WTC11 (cell line): ENCODE measurements at regions not wholly inside any gene's neighbourhood (a gene's known extent, or its start where the extent isn't known, plus 50 kb on each side); places are given as distances from the start of the nearest gene placed in this dataset.

ENCODE experiments used
- ATAC-seq: fragments of 200-7000 bp; cut with Tn5 transposase; 2 replicates; pipeline ENCODE4 v1.10.0; 2021; ENCODE audit warnings: mild to moderate bottlenecking, moderate library complexity
- CTCF ChIA-PET: fragments of 300-600 bp; sonication (Branson Sonifier 250); formaldehyde crosslinking; loops from one replicate; lab custom pipeline; 2021; ENCODE audit warnings: antibody characterized with exemption; lab: Charles Lee
- POLR2A ChIA-PET: fragments of 350-600 bp; sonication (Branson Sonifier 250); formaldehyde crosslinking; loops from one replicate; lab custom pipeline; 2021; ENCODE audit warnings: antibody characterized with exemption; lab: Charles Lee
- DNase-seq: peaks from one replicate; pipeline ENCODE4 v3.0.0; 2021; ENCODE audit warnings: low spot score
- H3K27ac Mint-ChIP-seq: 2 replicates; pipeline ENCODE4 v1.8.0; 2021; ENCODE audit warnings: mixed read lengths
- H3K27me3 Mint-ChIP-seq: 2 replicates; pipeline ENCODE4 v1.8.0; 2021; ENCODE audit warnings: low read depth, mild to moderate bottlenecking, moderate library complexity, mixed read lengths
- H3K36me3 Mint-ChIP-seq: 2 replicates; pipeline ENCODE4 v1.8.0; 2021; ENCODE audit warnings: mixed read lengths
- H3K4me1 Mint-ChIP-seq: 2 replicates; pipeline ENCODE4 v1.8.0; 2022; ENCODE audit warnings: mixed read lengths
- H3K4me3 Mint-ChIP-seq: 2 replicates; pipeline ENCODE4 v1.8.0; 2021; ENCODE audit warnings: mild to moderate bottlenecking, moderate library complexity, mixed read lengths
- H3K9me3 Mint-ChIP-seq: 2 replicates; pipeline ENCODE4 v1.8.0; 2021; ENCODE audit warnings: mixed read lengths
- AFF4 ChIP-seq: sonication (generic); formaldehyde crosslinking; IDR thresholded peaks from 2 replicates; pipeline ENCODE4 v1.8.1; 2023; ENCODE audit warnings: mild to moderate bottlenecking, missing genetic modification reagents, borderline replicate concordance
- CREM ChIP-seq: sonication (generic); formaldehyde crosslinking; IDR thresholded peaks from 2 replicates; pipeline ENCODE4 v1.8.1; 2022; ENCODE audit warnings: mild to moderate bottlenecking, missing genetic modification reagents, moderate library complexity
- E2F1 ChIP-seq: sonication (generic); formaldehyde crosslinking; IDR thresholded peaks from 2 replicates; pipeline ENCODE4 v1.8.0; 2022; ENCODE audit warnings: mild to moderate bottlenecking, missing genetic modification reagents
- ELF4 ChIP-seq: sonication (generic); formaldehyde crosslinking; IDR thresholded peaks from 2 replicates; pipeline ENCODE4 v1.8.1; 2022; ENCODE audit warnings: low read depth, mild to moderate bottlenecking, moderate library complexity, missing genetic modification reagents
- ESRRA ChIP-seq: sonication (generic); formaldehyde crosslinking; IDR thresholded peaks from 2 replicates; pipeline ENCODE4 v1.8.1; 2022; ENCODE audit warnings: mild to moderate bottlenecking, missing genetic modification reagents, borderline replicate concordance
- ETV6 ChIP-seq: sonication (generic); formaldehyde crosslinking; IDR thresholded peaks from 2 replicates; pipeline ENCODE4 v1.8.1; 2022; ENCODE audit warnings: mild to moderate bottlenecking, missing genetic modification reagents
- FOXK1 ChIP-seq: sonication (generic); formaldehyde crosslinking; IDR thresholded peaks from 2 replicates; pipeline ENCODE4 v1.8.0; 2022; ENCODE audit warnings: mild to moderate bottlenecking, moderate library complexity, missing genetic modification reagents
- FOXP1 ChIP-seq: sonication (generic); formaldehyde crosslinking; IDR thresholded peaks from 2 replicates; pipeline ENCODE4 v1.8.0; 2022; ENCODE audit warnings: missing genetic modification reagents, mild to moderate bottlenecking, moderate library complexity, borderline replicate concordance
- GABPB1 ChIP-seq: sonication (generic); formaldehyde crosslinking; IDR thresholded peaks from 2 replicates; pipeline ENCODE4 v1.8.1; 2023; ENCODE audit warnings: mild to moderate bottlenecking, missing genetic modification reagents
- GTF2I ChIP-seq: fragments of 250-450 bp; sonication (Bioruptor Pico); conservative IDR thresholded peaks from 2 replicates; pipeline ENCODE4 v1.4.0; 2021; ENCODE audit warnings: mild to moderate bottlenecking
- HMGA2 ChIP-seq: fragments of 250-450 bp; sonication (Bioruptor Pico); IDR thresholded peaks from 2 replicates; pipeline ENCODE4 v1.4.0; 2021; ENCODE audit warnings: mild to moderate bottlenecking, moderate library complexity
- HMGXB4 ChIP-seq: sonication (generic); formaldehyde crosslinking; IDR thresholded peaks from 2 replicates; pipeline ENCODE4 v1.8.1; 2023; ENCODE audit warnings: mild to moderate bottlenecking, moderate library complexity, missing genetic modification reagents
- IRF2 ChIP-seq: sonication (generic); formaldehyde crosslinking; IDR thresholded peaks from 2 replicates; pipeline ENCODE4 v1.8.0; 2022; ENCODE audit warnings: low read depth, missing genetic modification reagents, borderline replicate concordance
- JUN ChIP-seq: sonication (generic); formaldehyde crosslinking; IDR thresholded peaks from 2 replicates; pipeline ENCODE4 v1.8.0; 2023; ENCODE audit warnings: mild to moderate bottlenecking, missing genetic modification reagents
- MAX ChIP-seq: sonication (generic); formaldehyde crosslinking; IDR thresholded peaks from 2 replicates; pipeline ENCODE4 v1.8.0; 2022; ENCODE audit warnings: mild to moderate bottlenecking, missing genetic modification reagents
- MXD4 ChIP-seq: fragments of 250-450 bp; sonication (Bioruptor Pico); IDR thresholded peaks from 2 replicates; pipeline ENCODE4 v1.8.0; 2021; ENCODE audit warnings: mild to moderate bottlenecking, moderate library complexity, borderline replicate concordance
- NFATC4 ChIP-seq: fragments of 250-450 bp; sonication (Bioruptor Pico); IDR thresholded peaks from 2 replicates; pipeline ENCODE4 v1.9.0; 2021; ENCODE audit warnings: mild to moderate bottlenecking
- ZNF219 ChIP-seq: sonication (generic); formaldehyde crosslinking; IDR thresholded peaks from 2 replicates; pipeline ENCODE4 v1.8.0; 2023; ENCODE audit warnings: missing genetic modification reagents, mild to moderate bottlenecking, borderline replicate concordance
- ZNF425 ChIP-seq: fragments of 250-450 bp; sonication (Bioruptor Pico); conservative IDR thresholded peaks from 2 replicates; pipeline ENCODE4 v1.9.0; 2021; ENCODE audit warnings: mild to moderate bottlenecking
- ZNF532 ChIP-seq: fragments of 250-450 bp; sonication (Bioruptor Pico); IDR thresholded peaks from 2 replicates; pipeline ENCODE4 v1.9.0; 2021; ENCODE audit warnings: mild to moderate bottlenecking, borderline replicate concordance

- ATAC-seq (no peak), DNase-seq (no peak)
- ChIA-PET CTCF (no interaction called here), POLR2A (no interaction called here)
- Mint-ChIP-seq H3K4me1 (no peaks in the 10 kb centered on the region), H3K27ac (no peak overlapping the region), H3K9me3 (peaks cover 47% of the 10 kb centered on the region), H3K36me3 (peaks cover 19% of the 10 kb centered on the region), H3K27me3 (no peaks in the 10 kb centered on the region), H3K4me3 (no peak overlapping the region)
- TF ChIP-seq JUN (CRISPR knock-in tag) (no peak), NFATC4 (CRISPR knock-in tag) (no peak), ESRRA (CRISPR knock-in tag) (no peak), GTF2I (CRISPR knock-in tag) (no peak), MAX (CRISPR knock-in tag) (no peak), FOXK1 (no peak), HMGA2 (CRISPR knock-in tag) (no peak), ETV6 (no peak)
Observed at GRCh38 chr5:125928663-125929062, 494.5 kb upstream of the GRAMD2B start.

- Mint-ChIP-seq H3K36me3 (no peaks in the 10 kb centered on the region), H3K27me3 (no peaks in the 10 kb centered on the region), H3K4me3 (no peak overlapping the region), H3K27ac (no peak overlapping the region), H3K9me3 (peaks cover 5% of the 10 kb centered on the region; the same call in 1 of the 2 replicates), H3K4me1 (no peaks in the 10 kb centered on the region)
- ATAC-seq (no peak), DNase-seq (no peak)
- CTCF ChIA-PET: no interaction called here
- POLR2A ChIA-PET: no interaction called here
- TF ChIP-seq GTF2I (CRISPR knock-in tag) (no peak), AFF4 (no peak), E2F1 (no peak), ZNF532 (CRISPR knock-in tag) (no peak), HMGA2 (CRISPR knock-in tag) (no peak), MXD4 (no peak), CREM (CRISPR knock-in tag) (no peak), HMGXB4 (CRISPR knock-in tag) (no peak), ZNF425 (CRISPR knock-in tag) (no peak), FOXP1 (CRISPR knock-in tag) (no peak), ELF4 (CRISPR knock-in tag) (no peak), GABPB1 (no peak), IRF2 (CRISPR knock-in tag) (no peak), ZNF219 (CRISPR knock-in tag) (no peak)
Observed at GRCh38 chr5:125950012-125950615, 473.1 kb upstream of the GRAMD2B start.
